ENCODE measurements at regions not wholly inside any gene's neighbourhood (a gene's known extent, or its start where the extent isn't known, plus 50 kb on each side); places are given as distances from the start of the nearest gene placed in this dataset.

DNA sequence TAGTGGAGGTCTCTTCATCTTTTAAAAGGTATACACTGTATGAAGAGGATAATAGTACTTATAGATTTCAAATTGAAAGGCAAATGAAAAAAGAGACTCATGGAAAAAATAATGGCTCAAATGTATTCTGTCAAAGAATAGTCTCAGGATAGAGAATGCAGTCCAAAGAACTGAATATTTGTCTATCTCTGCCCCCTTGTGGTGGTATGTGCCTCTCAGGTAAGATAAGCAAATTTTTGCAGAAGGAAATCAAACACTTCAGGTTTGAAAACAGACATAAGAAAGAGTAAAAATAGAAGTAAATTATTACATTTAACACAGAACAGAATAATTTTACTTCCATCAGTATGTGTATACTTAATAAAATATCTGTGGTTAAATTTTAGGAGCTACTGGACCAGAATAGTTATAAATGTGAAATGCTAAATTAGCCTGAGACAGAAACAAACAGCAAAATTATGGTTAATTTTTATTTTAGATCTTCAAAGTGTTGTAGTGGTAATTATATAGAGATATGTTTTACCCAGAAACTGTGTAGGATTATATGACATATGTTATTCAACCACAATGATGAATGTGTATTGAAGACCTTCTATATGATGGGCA lies 164.4 kb upstream of the PALMD start:
- H3K4me2 ChIP-seq: no peak overlapping the region
- TF ChIP-seq Cebpa-rat (IDR thresholded peaks at IDR 0.05): no peak
- no peaks in the 10 kb centered on the region for H3K4me1 ChIP-seq
- no peaks in the 10 kb centered on the region for H3K27me3 ChIP-seq
- H3K27ac ChIP-seq: no peak overlapping the region
- no peak overlapping the region for H3K4me3 ChIP-seq
- H4K20me1 ChIP-seq: no peaks in the 10 kb centered on the region
- H3K9ac ChIP-seq: no peak overlapping the region
- H3K36me3 ChIP-seq: no peaks in the 10 kb centered on the region
- no peaks in the 10 kb centered on the region for H3K9me3 ChIP-seq (replicated peaks in 1 of 11)

DNA sequence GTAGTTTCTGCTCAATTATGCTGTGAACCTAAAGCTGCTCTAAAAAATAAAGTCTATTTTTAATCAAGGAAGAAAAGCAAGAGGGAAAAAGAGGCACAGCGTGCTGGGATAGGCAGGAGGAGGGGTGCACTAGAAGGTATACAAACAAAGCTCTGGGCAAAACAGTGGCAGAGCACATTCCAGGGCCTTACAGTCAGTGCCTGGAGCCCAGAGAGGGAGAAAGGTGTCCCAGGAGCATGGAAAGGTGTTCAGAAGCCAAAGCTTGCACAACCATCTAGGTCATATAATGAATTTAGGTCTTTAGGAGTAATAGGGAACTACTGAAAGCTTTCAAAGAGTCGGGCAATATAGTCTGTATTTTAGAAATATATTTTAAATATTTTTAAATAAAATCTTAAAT lies 163.6 kb upstream of the PALMD start:
- H3K9ac ChIP-seq: no peak overlapping the region
- no peak for TF ChIP-seq Cebpa-rat (IDR thresholded peaks at IDR 0.05)

DNA sequence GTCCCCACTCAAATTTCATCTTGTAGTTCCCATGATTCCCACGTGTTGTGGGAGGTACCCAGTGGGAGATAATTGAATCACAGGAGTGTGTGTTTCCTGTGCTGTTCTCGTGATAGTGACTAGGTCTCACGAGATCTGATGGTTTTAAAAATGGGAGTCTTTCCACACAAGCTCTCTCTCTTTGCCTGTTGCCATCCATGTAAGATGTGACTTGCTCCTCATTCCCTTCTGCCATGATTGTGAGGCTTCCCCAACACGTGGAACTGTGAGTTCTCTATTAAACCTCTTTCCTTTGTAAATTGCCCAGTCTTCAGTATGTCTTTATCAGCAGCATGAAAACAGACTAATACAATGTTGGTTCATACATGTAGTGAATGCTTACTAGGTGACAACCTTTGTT lies 163.2 kb upstream of the PALMD start:
- Histone ChIP-seq H3K4me3 (no peak overlapping the region), H3K36me3 (no peaks in the 10 kb centered on the region), H3K4me1 (no peaks in the 10 kb centered on the region), H4K20me1 (no peaks in the 10 kb centered on the region), H3K9ac (no peak overlapping the region), H3K27me3 (no peaks in the 10 kb centered on the region), H3K27ac (no peak overlapping the region), H3K9me3 (replicated peaks in 1 of 11) (no peaks in the 10 kb centered on the region), H3K4me2 (no peak overlapping the region)
- no peak for TF ChIP-seq Cebpa-rat (IDR thresholded peaks at IDR 0.05)

More for the DNA sequence above, 163.6 kb upstream of the PALMD start:
- Histone ChIP-seq H3K36me3 (no peaks in the 10 kb centered on the region), H3K27me3 (no peaks in the 10 kb centered on the region), H3K9me3 (replicated peaks in 1 of 11) (no peaks in the 10 kb centered on the region), H4K20me1 (no peaks in the 10 kb centered on the region), H3K4me2 (no peak overlapping the region), H3K4me3 (no peak overlapping the region), H3K27ac (no peak overlapping the region), H3K4me1 (no peaks in the 10 kb centered on the region)

DNA sequence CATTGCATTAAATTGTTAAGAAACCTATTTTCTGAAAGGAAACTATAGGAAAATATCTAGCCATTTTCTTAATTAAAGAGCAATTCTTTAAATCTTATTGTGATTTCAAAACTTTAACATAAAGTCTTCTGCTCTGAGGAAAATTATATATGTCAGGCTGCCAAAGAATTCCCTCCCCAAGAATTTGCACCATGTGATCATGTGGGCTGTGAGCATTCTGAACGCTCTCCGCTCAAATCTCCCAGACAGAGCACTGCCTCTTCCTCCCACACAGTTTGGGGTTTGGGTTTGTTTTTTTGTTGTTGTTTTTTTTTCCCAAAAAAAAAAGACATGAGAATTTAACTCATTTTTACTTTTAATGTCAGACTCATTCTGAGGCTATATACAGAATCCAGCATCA lies 155.9 kb upstream of the PALMD start:
- TF ChIP-seq Cebpa-rat (IDR thresholded peaks at IDR 0.05): no peak
- Histone ChIP-seq H3K27ac (no peak overlapping the region), H3K4me3 (no peak overlapping the region), H3K9me3 (replicated peaks in 1 of 11) (no peaks in the 10 kb centered on the region), H3K36me3 (no peaks in the 10 kb centered on the region), H4K20me1 (no peaks in the 10 kb centered on the region), H3K27me3 (no peaks in the 10 kb centered on the region), H3K9ac (no peak overlapping the region), H3K4me2 (no peak overlapping the region), H3K4me1 (no peaks in the 10 kb centered on the region)

DNA sequence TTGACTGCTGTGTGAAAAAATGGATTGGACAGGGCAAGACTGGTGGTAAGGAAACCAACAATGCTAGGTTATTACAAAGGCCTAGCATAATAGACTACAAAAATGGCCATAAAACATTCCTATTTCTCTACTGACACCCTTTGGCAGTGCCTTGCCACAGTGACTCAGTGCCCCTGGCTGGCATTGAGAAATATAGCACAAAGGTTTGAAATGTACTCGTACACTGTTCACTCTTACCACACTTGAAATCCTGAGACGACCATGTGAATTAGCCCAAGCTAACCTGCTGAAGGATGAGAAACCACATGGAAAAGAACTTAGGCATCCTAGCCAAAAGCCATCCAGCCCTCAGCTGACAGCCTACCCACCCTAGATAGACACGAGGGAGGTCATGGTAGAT lies 149.8 kb upstream of the PALMD start:
- no peaks in the 10 kb centered on the region for H3K27me3 ChIP-seq
- H3K4me2 ChIP-seq: no peak overlapping the region
- H3K9me3 ChIP-seq (replicated peaks in 1 of 11): no peaks in the 10 kb centered on the region
- no peak overlapping the region for H3K27ac ChIP-seq
- no peaks in the 10 kb centered on the region for H3K36me3 ChIP-seq
- H3K9ac ChIP-seq: no peak overlapping the region
- no peaks in the 10 kb centered on the region for H3K4me1 ChIP-seq
- no peak for TF ChIP-seq Cebpa-rat (IDR thresholded peaks at IDR 0.05)
- H3K4me3 ChIP-seq: no peak overlapping the region
- H4K20me1 ChIP-seq: no peaks in the 10 kb centered on the region

DNA sequence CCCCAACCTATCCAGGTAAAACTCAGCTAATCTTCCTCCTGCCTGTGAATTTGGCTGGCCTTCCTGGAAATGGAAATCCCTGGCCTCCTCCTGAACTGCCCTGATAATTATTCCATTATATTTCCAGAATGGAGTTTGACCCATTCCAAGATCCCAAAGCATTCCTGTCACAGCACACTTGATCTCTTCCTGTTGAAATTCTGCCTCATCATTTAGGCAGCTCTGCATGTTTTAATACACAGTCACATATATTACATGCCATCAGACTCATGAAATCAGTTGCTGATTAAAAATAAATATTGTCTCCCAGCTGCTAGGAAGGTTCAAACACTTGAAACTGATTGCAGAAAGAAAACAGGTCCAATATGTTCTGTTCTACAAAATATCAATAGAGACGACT lies 148.2 kb upstream of the PALMD start:
- H3K36me3 ChIP-seq: no peaks in the 10 kb centered on the region
- no peaks in the 10 kb centered on the region for H4K20me1 ChIP-seq
- H3K4me3 ChIP-seq: no peak overlapping the region
- no peak for TF ChIP-seq Cebpa-rat (IDR thresholded peaks at IDR 0.05)
- no peaks in the 10 kb centered on the region for H3K9me3 ChIP-seq (replicated peaks in 1 of 11)
- no peak overlapping the region for H3K9ac ChIP-seq
- no peak overlapping the region for H3K27ac ChIP-seq
- no peaks in the 10 kb centered on the region for H3K4me1 ChIP-seq
- no peaks in the 10 kb centered on the region for H3K27me3 ChIP-seq
- H3K4me2 ChIP-seq: no peak overlapping the region

DNA sequence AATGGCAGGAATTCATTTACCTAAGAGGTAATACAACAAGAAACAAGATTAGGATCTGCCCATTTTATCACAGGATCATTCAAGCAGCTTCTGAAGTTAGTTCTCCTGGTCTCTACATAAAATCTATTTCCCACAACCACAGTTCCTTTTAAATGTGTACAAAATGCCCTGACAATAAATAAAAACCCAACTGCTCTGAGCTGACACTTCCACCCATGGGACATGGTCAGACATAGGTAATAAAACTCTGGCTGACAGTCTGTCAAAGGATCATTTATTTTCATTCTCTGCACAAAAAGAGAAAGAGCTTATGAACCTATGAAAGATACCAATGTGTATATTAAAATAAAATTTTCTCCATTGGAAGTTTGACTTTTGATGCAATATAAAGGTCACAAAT lies 145.4 kb upstream of the PALMD start:
- no peak for TF ChIP-seq Cebpa-rat (IDR thresholded peaks at IDR 0.05)
- Histone ChIP-seq H3K36me3 (no peaks in the 10 kb centered on the region), H3K27ac (no peak overlapping the region), H3K27me3 (no peaks in the 10 kb centered on the region), H3K9ac (no peak overlapping the region), H4K20me1 (no peaks in the 10 kb centered on the region), H3K4me1 (no peaks in the 10 kb centered on the region), H3K9me3 (replicated peaks in 1 of 11) (no peaks in the 10 kb centered on the region), H3K4me3 (no peak overlapping the region), H3K4me2 (no peak overlapping the region)

DNA sequence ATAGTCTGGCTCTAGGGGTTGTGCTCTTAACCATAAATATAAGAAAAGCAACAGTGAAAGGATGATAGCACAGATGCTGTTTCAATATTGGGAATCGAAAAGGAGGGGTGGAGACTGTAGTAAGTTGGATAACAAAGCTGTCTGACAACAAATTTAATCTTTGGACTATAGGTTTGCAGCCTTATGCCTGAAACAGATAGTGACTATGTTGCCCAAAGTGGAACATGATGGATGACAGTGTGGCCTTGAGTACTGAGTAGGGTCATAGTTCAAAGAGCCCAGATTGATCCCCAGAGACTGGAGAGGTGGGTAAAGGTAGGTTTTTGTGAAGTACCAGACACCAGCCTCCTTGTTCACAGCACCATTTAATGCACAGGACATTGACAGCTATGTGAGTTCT lies 144.0 kb upstream of the PALMD start:
- H3K9me3 ChIP-seq (replicated peaks in 1 of 11): no peaks in the 10 kb centered on the region
- no peak for TF ChIP-seq Cebpa-rat (IDR thresholded peaks at IDR 0.05)
- no peaks in the 10 kb centered on the region for H3K4me1 ChIP-seq
- no peak overlapping the region for H3K27ac ChIP-seq
- no peak overlapping the region for H3K4me2 ChIP-seq
- H3K36me3 ChIP-seq: no peaks in the 10 kb centered on the region
- no peak overlapping the region for H3K4me3 ChIP-seq
- H3K27me3 ChIP-seq: no peaks in the 10 kb centered on the region
- H3K9ac ChIP-seq: no peak overlapping the region
- no peaks in the 10 kb centered on the region for H4K20me1 ChIP-seq

DNA sequence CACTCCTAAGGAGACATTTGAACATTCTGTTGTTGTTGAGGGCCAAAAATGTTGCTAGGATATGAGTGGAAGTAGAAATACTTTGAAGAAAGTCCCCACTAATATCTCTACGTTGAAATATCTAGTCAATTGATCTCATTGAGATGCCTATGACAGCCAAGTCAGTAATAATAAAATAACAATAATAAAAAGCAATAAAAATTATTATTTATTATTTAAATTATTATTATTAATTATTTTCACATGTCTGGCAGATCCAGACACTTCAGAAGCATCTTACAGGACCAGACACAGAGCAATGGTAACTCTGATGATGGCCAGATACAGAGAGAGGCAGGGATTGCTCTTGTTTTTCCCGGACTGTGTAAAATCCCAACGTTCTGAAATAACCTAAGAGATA lies 143.5 kb upstream of the PALMD start:
- TF ChIP-seq Cebpa-rat (IDR thresholded peaks at IDR 0.05): no peak

DNA sequence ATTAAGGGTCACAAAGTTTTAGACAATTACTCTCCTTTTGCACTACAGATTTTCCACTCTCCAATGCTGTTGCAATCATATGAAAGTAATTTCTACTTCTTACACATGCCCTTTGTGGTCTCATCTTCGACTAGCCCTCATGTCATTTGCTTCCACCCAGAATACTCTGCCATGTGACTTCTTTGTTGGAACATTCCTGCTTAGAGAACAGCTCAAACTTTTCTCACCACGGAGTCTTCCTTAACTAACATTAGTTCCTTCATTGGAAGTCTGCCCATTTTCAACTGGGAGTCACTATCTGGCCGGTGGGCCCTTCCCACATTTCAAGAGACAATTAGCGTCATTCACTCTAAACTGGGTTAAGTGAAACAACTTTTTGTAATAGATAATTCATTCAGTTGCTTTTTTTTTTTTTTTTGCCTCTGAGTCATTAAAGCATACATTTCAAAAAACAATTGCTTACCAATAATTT lies 142.6 kb upstream of the PALMD start:
- H4K20me1 ChIP-seq: no peaks in the 10 kb centered on the region
- H3K36me3 ChIP-seq: no peaks in the 10 kb centered on the region
- H3K9ac ChIP-seq: no peak overlapping the region
- H3K4me3 ChIP-seq: no peak overlapping the region
- peaks cover 6 to 11% (median 8%) of the 10 kb centered on the region in 11 experiments for H3K9me3 ChIP-seq (replicated peaks in 1 of 11)
- H3K4me1 ChIP-seq: no peaks in the 10 kb centered on the region
- no peak overlapping the region for H3K4me2 ChIP-seq
- no peak for TF ChIP-seq Cebpa-rat (IDR thresholded peaks at IDR 0.05)
- H3K27ac ChIP-seq: no peak overlapping the region
- no peaks in the 10 kb centered on the region for H3K27me3 ChIP-seq

More for the DNA sequence above, 143.5 kb upstream of the PALMD start:
- Histone ChIP-seq H3K4me3 (no peak overlapping the region), H3K36me3 (no peaks in the 10 kb centered on the region), H3K9me3 (replicated peaks in 1 of 11) (peaks cover 0 to 2% (median 0%) of the 10 kb centered on the region in 11 experiments; a peak in 2 of 22 replicates), H3K4me2 (no peak overlapping the region), H3K27me3 (no peaks in the 10 kb centered on the region), H3K27ac (no peak overlapping the region), H3K4me1 (no peaks in the 10 kb centered on the region), H4K20me1 (no peaks in the 10 kb centered on the region), H3K9ac (no peak overlapping the region)

Measured in BLaER1 treated with 17β-estradiol and CSF1 and Interleukin-3, amounts not matched to agents 10 nM and 100 nM (cell line).